ENCODE measurements at regions not wholly inside any gene's neighbourhood (a gene's known extent, or its start where the extent isn't known, plus 50 kb on each side); places are given as distances from the start of the nearest gene placed in this dataset.

DNA sequence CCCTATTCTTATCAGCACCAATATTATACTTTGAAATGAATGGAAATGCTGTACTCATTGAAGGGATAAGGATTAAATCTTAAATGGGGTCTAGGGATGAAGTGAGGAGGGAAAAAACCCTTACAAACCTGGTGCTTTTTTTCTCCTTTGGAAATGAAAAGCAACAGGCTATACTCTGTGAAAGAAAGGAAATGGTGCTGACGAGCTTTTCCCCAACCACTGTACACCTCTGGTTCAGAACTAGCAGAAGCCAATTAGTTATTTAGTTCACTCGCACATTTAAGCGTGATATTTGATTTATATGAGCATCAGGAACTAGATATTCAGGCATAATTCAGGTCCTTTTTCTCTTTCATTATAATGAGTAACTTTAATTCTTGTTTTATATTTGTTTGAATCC is 74.5 kb upstream of the S1PR1 start:
- Mint-ChIP-seq H3K27ac (no peak overlapping the region), H3K4me1 (no peaks in the 10 kb centered on the region), H3K27me3 (ENCODE audit: low read depth) (no peaks in the 10 kb centered on the region), H3K4me3 (no peak overlapping the region), H3K36me3 (ENCODE audit: low read depth) (no peaks in the 10 kb centered on the region), H3K9me3 (peaks cover 4% of the 10 kb centered on the region)
- TF ChIP-seq, protein P1, sequence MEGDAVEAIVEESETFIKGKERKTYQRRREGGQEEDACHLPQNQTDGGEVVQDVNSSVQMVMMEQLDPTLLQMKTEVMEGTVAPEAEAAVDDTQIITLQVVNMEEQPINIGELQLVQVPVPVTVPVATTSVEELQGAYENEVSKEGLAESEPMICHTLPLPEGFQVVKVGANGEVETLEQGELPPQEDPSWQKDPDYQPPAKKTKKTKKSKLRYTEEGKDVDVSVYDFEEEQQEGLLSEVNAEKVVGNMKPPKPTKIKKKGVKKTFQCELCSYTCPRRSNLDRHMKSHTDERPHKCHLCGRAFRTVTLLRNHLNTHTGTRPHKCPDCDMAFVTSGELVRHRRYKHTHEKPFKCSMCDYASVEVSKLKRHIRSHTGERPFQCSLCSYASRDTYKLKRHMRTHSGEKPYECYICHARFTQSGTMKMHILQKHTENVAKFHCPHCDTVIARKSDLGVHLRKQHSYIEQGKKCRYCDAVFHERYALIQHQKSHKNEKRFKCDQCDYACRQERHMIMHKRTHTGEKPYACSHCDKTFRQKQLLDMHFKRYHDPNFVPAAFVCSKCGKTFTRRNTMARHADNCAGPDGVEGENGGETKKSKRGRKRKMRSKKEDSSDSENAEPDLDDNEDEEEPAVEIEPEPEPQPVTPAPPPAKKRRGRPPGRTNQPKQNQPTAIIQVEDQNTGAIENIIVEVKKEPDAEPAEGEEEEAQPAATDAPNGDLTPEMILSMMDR (IDR thresholded peaks at IDR 0.05; ENCODE audit: unreplicated experiment in 3 of 3) = no peak

GRCh38 chr1:101161619-101162018 is 75.2 kb upstream of the S1PR1 start:
- no peaks in the 10 kb centered on the region for H3K4me1 Mint-ChIP-seq
- TF ChIP-seq, protein P1 (IDR thresholded peaks at IDR 0.05; ENCODE audit: unreplicated experiment in 3 of 3) = no peak
- no peak overlapping the region for H3K4me3 Mint-ChIP-seq
- H3K27ac Mint-ChIP-seq = no peak overlapping the region
- H3K27me3 Mint-ChIP-seq (ENCODE audit: low read depth) = no peaks in the 10 kb centered on the region
- H3K9me3 Mint-ChIP-seq = peaks cover 4% of the 10 kb centered on the region
- no peaks in the 10 kb centered on the region for H3K36me3 Mint-ChIP-seq (ENCODE audit: low read depth)

GRCh38 chr1:101158424-101158823 is 78.4 kb upstream of the S1PR1 start:
- Mint-ChIP-seq H3K4me1 (no peaks in the 10 kb centered on the region), H3K36me3 (ENCODE audit: low read depth) (no peaks in the 10 kb centered on the region), H3K9me3 (peaks cover 4% of the 10 kb centered on the region), H3K27me3 (ENCODE audit: low read depth) (no peaks in the 10 kb centered on the region), H3K4me3 (no peak overlapping the region), H3K27ac (no peak overlapping the region)
- TF ChIP-seq, protein P1 (IDR thresholded peaks at IDR 0.05; ENCODE audit: unreplicated experiment in 3 of 3) = no peak

GRCh38 chr1:101154547-101154946 is 82.3 kb upstream of the S1PR1 start:
- H3K4me3 Mint-ChIP-seq = no peak overlapping the region
- TF ChIP-seq, protein P1 (IDR thresholded peaks at IDR 0.05; ENCODE audit: unreplicated experiment in 3 of 3) = no peak
- H3K4me1 Mint-ChIP-seq = no peaks in the 10 kb centered on the region
- H3K36me3 Mint-ChIP-seq (ENCODE audit: low read depth) = no peaks in the 10 kb centered on the region
- H3K9me3 Mint-ChIP-seq = no peaks in the 10 kb centered on the region
- no peak overlapping the region for H3K27ac Mint-ChIP-seq
- H3K27me3 Mint-ChIP-seq (ENCODE audit: low read depth) = no peaks in the 10 kb centered on the region

- Mint-ChIP-seq H3K27me3 (ENCODE audit: low read depth) (no peaks in the 10 kb centered on the region), H3K9me3 (no peaks in the 10 kb centered on the region), H3K4me3 (no peak overlapping the region), H3K36me3 (ENCODE audit: low read depth) (no peaks in the 10 kb centered on the region), H3K4me1 (no peaks in the 10 kb centered on the region), H3K27ac (no peak overlapping the region)
- TF ChIP-seq, protein P1 (IDR thresholded peaks at IDR 0.05; ENCODE audit: unreplicated experiment in 3 of 3) = no peak
Observed at GRCh38 chr1:101153692-101154091, 83.1 kb upstream of the S1PR1 start.

GRCh38 chr1:101152633-101153032 is 84.2 kb upstream of the S1PR1 start:
- Mint-ChIP-seq H3K36me3 (ENCODE audit: low read depth) (no peaks in the 10 kb centered on the region), H3K4me3 (no peak overlapping the region), H3K9me3 (no peaks in the 10 kb centered on the region), H3K4me1 (no peaks in the 10 kb centered on the region), H3K27ac (no peak overlapping the region), H3K27me3 (ENCODE audit: low read depth) (no peaks in the 10 kb centered on the region)
- TF ChIP-seq, protein P1 (IDR thresholded peaks at IDR 0.05; ENCODE audit: unreplicated experiment in 3 of 3) = no peak

Measured in nephron (organoid).